Sciatic nerve (tissue), 2 donors: ENCODE measurements at regions not wholly inside any gene's neighbourhood (a gene's known extent, or its start where the extent isn't known, plus 50 kb on each side); places are given as distances from the start of the nearest gene placed in this dataset.
"Not testable (repeated sequence)": the region's sequence is repeated elsewhere in the genome, so short reads cannot be mapped to it uniquely, and the experiment has no call there.

Experiments
- ATAC-seq: fragments of 200-7000 bp; cut with Tn5 transposase; one replicate; pipeline ENCODE4 v1.9.1; 2020; ENCODE audit warnings: mild to moderate bottlenecking, moderate library complexity
- DNase-seq: peaks from one replicate; pipeline ENCODE4 v3.0.0-alpha.2; 2020; ENCODE audit warnings: low spot score
- intact Hi-C: fragments of 100-400 bp; cut with DNase I; formaldehyde crosslinking; loops from one replicate; pipeline ENCODE4 v1.14.2; 2022
- donor health status: DM: no; HTN: no; CAD: no.
- donor health status: DM: no; HTN: no; CAD: no.

DNA sequence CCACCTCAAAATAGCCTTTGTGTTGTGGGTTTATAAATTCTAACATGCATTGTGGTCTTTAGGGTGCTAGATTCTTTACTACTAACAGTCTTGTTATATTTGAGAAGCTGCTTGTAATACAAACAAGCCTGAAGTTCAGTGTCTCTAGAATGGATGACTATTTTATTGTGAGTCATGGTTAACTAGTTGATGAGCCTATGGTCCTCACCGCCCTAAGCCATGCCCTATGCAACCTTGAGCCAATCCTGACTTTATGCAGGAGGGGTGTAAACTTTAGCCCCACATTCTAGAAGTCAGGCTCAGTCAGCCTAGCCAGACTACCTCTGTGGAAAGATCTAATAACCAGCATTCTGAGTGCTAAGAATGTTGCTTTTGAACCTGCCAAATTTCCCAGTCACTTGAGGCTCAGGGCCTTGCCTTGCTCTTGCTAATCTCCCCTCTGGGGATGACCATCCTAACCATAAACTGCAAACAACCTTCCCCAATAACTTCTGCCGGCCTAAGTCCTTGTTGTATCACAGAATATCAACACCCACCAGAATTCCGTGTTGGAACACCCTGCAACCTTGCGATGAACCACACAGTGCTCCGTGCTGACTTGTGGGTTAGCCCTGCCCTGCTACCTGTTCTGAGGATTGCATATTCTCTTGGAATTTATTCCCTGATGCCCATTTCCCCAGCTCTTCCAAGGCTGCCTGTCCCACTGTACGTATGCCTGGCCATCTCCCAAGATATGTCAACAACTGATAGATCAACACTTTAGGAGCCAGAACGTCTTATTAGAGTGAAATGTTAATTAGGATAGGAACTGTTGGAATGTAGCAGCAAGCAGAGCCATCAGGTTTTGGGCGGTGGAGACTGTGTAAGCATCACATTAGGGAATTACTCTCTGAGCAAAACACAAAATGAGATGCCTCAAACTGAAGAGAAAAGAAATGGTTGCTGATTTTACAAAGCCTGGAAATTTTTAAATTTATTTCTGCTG lies 71.7 kb upstream of the CEP85L start:
- DNase-seq: no peak
- peak; percentile 88 for ATAC-seq
- intact Hi-C loops: no loop called here

GRCh38 chr6:118720125-118720473 lies 68.7 kb upstream of the CEP85L start:
- ATAC-seq: no peak
- no peak for DNase-seq
- intact Hi-C loops: no loop called here

DNA sequence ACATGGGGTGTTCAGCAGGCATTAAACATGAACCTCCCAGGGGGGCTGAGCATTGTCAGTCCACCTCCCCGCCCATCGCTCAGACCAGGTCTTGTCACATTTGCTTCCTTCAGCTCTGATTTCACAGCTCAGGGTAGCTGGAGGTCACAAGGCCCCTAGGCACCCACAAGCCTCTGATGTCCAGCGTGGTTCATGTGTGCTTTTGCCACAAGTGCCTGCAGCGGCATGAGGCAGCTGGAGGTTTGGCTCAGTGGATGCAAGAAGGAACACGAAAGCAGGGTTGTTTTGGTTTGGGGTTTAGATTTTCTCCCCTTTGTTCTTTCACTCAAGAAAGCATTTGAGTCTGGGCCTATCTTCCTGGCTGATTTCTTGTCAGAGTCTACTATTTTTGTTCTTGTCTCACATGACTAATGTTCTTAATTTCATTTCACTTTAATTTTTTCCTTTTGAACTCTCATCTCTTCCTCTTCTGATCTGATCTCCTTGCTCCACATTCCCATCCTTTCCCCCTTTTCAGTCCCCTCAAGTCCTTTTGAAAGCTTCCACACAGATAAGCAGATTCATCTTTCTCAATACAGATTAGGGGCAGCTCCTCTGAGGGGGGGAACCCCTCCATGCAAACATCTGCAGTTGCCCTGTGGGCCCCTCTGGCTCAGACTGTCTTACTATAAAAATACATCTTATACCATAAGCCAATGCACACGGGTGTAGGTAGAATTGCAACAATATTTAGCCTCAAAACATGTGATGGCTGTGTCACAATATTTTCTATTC lies 68.1 kb upstream of the CEP85L start:
- intact Hi-C loops: no loop called here
- ATAC-seq (peak; percentile 37), DNase-seq (no peak)

GRCh38 chr6:118718903-118719302 lies 67.5 kb upstream of the CEP85L start:
- ATAC-seq (no peak), DNase-seq (no peak)
- intact Hi-C loops: no loop called here

DNA sequence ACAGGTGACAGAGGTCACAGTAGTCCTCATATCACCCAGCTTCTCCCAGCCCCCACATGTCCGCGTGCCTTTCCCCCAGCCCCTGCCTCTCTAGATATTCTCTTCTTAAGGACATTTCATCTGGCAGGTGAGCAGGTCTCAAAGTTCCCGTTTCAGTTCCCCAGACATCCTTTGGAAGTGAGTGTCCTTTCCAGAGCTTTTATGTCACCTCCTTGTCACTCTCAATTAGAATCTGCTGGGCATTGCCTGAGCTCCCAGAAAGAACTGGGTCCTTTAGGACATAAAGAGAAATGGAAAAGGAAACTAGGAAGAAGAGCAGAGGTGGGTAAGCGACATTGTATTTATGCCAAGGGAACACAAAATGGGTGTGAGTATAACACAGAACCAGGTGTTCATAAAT lies 66.9 kb upstream of the CEP85L start:
- DNase-seq: no peak
- intact Hi-C loops: no loop called here
- ATAC-seq: no peak

DNA sequence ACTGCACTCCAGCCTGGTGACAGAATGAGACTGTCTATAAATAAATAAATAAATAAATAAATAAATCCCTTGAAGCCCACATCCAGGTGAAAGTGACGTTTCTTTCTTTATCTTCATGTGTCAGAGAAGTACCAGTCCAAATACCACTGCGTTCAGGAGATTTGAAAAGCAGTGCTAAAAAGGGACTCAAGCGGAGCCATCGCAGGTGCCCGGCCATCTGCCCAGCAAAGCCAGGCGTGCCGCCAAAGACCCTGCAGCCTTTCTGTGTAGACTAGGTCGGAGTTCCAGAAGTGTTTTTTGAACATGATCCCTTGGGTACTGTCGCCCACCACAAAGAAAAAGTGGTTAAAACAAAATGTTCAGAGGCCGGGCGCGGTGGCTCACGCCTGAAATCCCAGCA lies 65.7 kb upstream of the CEP85L start:
- intact Hi-C loops: no loop called here
- DNase-seq: no peak
- no peak for ATAC-seq

GRCh38 chr6:118715907-118716306 lies 64.5 kb upstream of the CEP85L start:
- ATAC-seq, DNase-seq, intact Hi-C loops: not testable (repeated sequence)

DNA sequence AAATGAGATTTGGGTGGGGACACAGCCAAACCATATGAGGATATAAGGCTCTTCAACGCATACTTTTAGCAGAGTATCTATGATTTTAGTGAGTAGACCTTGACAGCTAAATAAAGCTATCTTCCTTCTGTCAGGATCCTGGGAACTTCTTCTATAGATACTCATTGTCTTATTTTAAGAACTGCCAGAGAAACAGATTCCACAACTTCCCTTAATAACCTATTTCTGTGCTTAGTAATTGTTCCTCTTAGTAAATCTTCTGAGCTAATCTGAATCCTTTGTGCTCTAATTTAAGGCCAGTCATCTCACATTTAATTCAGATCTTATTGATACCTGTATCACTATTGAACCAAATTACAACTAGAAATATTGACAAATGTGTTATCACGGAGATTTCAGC lies 64.0 kb upstream of the CEP85L start:
- ATAC-seq (no peak), DNase-seq (no peak)
- intact Hi-C loops: no loop called here

- intact Hi-C loops: no loop called here
- ATAC-seq: no peak
- DNase-seq: no peak
Measured at GRCh38 chr6:118714756-118715155, 63.4 kb upstream of the CEP85L start.

DNA sequence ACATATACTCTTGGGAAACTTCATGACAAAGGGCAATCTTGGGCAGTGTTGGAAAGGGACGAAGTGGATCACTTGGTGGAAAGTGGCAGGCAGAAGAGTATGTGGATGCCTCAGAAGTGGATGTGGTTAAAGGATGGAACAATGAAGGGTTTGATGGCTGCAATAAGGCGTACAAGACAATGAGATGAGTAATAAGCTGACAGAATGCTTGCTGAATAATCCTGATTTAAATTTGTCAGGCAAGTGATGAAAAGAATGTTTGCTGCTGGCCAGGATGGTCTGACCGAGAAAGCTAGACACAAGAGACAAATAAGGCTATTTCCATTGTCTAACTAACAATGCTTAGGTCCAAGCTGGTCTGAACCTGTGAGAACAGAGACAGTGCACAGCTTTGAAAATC lies 61.6 kb upstream of the CEP85L start:
- DNase-seq: no peak
- no peak for ATAC-seq
- intact Hi-C loops: no loop called here

DNA sequence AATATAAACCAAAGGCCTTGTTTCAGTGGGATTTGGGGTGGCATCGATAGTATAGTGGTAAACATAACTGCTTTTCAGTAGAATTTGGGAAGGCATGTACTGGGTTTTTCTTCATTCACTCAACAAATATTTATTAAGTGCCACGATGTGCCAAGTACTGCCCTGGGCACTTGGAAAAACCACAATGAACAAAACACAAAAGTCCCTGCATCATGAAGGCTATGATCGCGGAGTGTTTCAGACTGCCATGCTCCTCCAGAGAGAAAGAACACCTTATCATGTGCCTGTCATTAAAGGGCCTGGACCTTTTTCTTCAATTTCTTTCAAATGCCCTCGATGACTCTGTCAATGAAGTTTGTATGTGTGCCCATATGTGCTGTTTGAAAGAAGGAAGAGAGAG lies 59.2 kb upstream of the CEP85L start:
- no peak for ATAC-seq
- no peak for DNase-seq
- intact Hi-C loops: no loop called here

DNA sequence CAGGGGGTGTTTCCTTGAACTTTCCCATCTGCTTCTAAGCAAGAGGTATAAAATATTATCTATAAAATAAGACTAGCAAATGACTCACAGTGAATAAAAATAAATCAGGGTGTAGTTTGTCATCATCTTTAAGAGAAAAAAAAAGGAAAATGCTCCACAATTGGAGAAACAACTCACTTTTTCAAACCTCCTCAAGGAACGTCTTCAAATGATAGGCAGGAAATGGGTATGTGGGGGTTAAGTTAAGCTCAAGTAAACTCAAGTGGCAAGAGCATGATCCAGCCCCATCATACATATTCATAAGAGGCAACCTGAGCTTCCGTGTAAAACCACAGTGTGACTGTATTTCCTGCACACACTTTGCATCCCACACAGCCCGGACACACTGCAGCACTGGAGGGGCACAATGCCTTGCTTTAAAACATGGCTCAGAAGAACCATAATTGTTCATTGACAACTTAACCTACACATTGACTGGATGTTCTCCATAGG lies 58.5 kb upstream of the CEP85L start:
- intact Hi-C loops: no loop called here
- no peak for ATAC-seq
- DNase-seq: no peak

GRCh38 chr6:118708744-118709143 lies 57.4 kb upstream of the CEP85L start:
- no peak for ATAC-seq

GRCh38 chr6:118708055-118708454 lies 56.7 kb upstream of the CEP85L start:
- intact Hi-C loops: no loop called here

More at GRCh38 chr6:118708744-118709143, 57.4 kb upstream of the CEP85L start:
- intact Hi-C loops: no loop called here
- DNase-seq: no peak

GRCh38 chr6:118706702-118707101 lies 55.3 kb upstream of the CEP85L start:
- DNase-seq: no peak
- ATAC-seq: no peak
- intact Hi-C loops: no loop called here

More at GRCh38 chr6:118708055-118708454, 56.7 kb upstream of the CEP85L start:
- ATAC-seq (no peak), DNase-seq (no peak)

DNA sequence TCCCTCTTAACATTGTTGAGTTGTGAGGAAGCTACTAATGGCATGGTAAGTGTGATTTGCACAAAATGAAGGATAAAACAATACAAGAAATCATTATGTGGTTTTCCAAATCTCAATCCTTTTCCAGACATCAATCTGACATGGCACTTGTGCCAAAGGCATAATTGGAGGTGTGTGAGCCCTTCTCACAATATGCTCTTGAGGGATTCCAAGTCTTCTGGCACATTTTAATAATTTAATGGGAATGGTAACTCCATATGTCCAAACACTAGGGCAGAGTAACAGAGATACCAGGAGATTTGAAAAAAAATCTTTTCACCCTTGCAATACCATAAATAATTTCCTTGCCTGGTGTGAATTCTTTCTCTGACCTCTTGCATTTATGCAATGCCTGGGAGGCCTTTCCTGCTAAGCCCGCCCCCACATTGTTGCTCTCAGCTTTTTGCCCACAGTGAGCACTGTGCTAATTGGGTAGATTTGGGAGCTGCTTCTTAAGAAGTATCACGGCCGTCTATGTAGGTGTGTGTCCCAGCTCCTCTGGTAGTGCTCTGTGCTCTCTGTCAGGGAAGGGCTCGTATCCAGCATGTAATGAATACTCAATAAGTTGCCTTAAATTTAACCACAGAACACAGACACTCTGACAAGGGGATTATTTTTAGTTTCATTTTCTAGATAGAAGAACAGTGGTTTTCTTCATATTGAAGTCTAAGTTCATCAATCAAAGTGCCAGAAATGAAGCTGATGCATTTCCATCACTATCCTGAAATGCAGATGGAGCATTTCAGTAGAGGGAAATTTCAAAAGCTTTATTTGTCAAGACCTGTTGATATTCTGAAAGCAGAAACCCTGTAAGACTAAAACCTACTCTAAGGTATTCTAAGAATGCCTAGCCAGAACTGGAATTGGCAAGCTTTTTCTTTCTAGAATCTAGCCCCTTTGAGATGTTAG lies 54.4 kb upstream of the CEP85L start:
- intact Hi-C loops: no loop called here
- peak; percentile 41 for ATAC-seq
- no peak for DNase-seq

DNA sequence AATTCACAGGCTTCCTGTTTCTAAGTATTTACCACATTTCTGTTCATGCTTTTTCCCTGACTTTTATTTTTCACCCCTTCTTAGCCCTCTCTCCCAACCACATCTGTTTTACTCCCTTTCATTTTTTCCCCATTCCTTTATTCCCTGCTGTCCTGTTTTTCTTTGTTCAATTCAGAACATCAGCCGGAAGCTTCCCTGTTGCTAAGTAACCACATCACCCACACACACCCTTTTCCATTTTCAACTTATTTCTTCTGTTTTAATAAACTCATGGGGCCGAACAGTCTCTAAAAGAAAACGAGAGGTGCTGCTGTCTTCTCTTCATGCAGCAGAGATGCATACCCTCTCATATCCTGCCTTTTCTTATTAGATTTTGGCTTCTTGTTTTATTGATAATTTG lies 53.5 kb upstream of the CEP85L start:
- ATAC-seq: peak; percentile 65
- intact Hi-C loops: no loop called here
- DNase-seq: no peak

DNA sequence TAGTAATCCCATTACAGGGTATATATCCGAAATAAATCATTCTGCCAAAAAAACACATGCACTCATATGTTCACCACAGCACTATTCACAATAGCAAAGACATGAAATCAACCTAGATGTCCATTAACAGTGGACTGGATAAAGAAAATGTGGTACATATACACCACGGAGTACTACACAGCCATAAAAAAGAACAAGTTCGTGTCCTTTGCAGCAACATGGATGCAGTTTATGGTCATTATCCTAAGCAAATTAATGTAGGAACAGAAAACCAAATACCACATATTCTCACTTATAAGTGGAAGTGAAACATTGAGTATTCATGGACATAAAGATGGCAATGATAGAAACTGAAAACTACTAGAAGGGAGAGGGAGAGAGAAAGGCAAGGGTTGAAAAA lies 49.9 kb upstream of the CEP85L start:
- DNase-seq, intact Hi-C loops, ATAC-seq: not testable (repeated sequence)
